Ovary (tissue), 3 donors: ENCODE measurements at regions not wholly inside any gene's neighbourhood (a gene's known extent, or its start where the extent isn't known, plus 50 kb on each side); places are given as distances from the start of the nearest gene placed in this dataset.

Experiments used
- CTCF ChIP-seq, 3 donors: fragments of 450-650 bp in 2 of 3; fragments of 200-600 bp in 1 of 3; IDR thresholded peaks; one replicate each; pipeline versions ENCODE4 v1.5.1 to v1.8.0; 2016 to 2022; ENCODE audit warnings: antibody characterized with exemption in 3 of 3, mild to moderate bottlenecking in 1 of 3
- EP300 ChIP-seq: sonication (generic); formaldehyde crosslinking; IDR thresholded peaks from one replicate; pipeline ENCODE4 v1.6.1; 2017; ENCODE audit warnings: antibody characterized with exemption
- POLR2A ChIP-seq: fragments of 450-650 bp; IDR thresholded peaks from one replicate; pipeline ENCODE4 v1.6.1; 2017; ENCODE audit warnings: antibody characterized with exemption, mild to moderate bottlenecking, moderate library complexity
- donor health status: DM: no; HTN: no; CAD: no.

- TF ChIP-seq CTCF (IDR thresholded peaks at IDR 0.05) (no peak), EP300 (no peak), POLR2A (no peak)
These were observed 158.1 kb upstream of the FOXG1 start for GRCh38 chr14:28608443-28608842.
